GM12878 (cell line): ENCODE measurements at regions not wholly inside any gene's neighbourhood (a gene's known extent, or its start where the extent isn't known, plus 50 kb on each side); places are given as distances from the start of the nearest gene placed in this dataset.

Experiments
- ATAC-seq: fragments of 200-7000 bp; cut with Tn5 transposase; 3 replicates; pipeline ENCODE4 v1.9.1; 2020; ENCODE audit warnings: mild to moderate bottlenecking, moderate library complexity
- BruUV-seq: library from RNA; stranded (reverse); fragments of 400-500 nt; replicated peaks from 2 replicates; lab custom pipeline; 2021; lab: Mats Ljungman, UMichigan
- CTCF ChIA-PET: fragments of 300-600 bp; sonication (Branson Sonifier 250); formaldehyde crosslinking; extraction: SDS; loops from one replicate; lab custom pipeline; 2021; ENCODE audit warnings: inconsistent platforms; lab: Yijun Ruan, JAX
- POLR2A ChIA-PET: fragments of 350-600 bp; formaldehyde crosslinking; extraction: SDS; loops from one replicate; lab custom pipeline; 2021; ENCODE audit warnings: inconsistent platforms; lab: Charles Lee
- RAD21 ChIA-PET: fragments of 300-600 bp; sonication (Branson Sonifier 250); formaldehyde crosslinking; loops from one replicate; lab custom pipeline; 2023; ENCODE audit warnings: antibody characterized with exemption; ENCODE audit not compliant: unreplicated experiment; lab: Charles Lee
- SMC1A ChIA-PET: fragments of 300-600 bp; sonication (Branson Sonifier 250); formaldehyde crosslinking; loops from one replicate; lab custom pipeline; 2023; ENCODE audit not compliant: unreplicated experiment, uncharacterized antibody; lab: Charles Lee
- DNase-seq: peaks from one replicate; pipeline ENCODE4 v3.0.0-alpha.2; 2011; ENCODE audit warnings: low read depth, low spot score
- FAIRE-seq: peaks from 3 replicates; lab custom pipeline; 2011; peaks lifted over from hg19 to GRCh38; lab: Jason Lieb, UNC
- H2AFZ ChIP-seq: 2 replicates; pipeline ENCODE4 v1.6.0; 2011; ENCODE audit warnings: low read depth, low read length, control low read depth; ENCODE audit not compliant: control insufficient read depth
- H3K27ac ChIP-seq: 2 replicates; pipeline ENCODE4 v1.5.1; 2011; ENCODE audit warnings: control low read depth; ENCODE audit not compliant: control insufficient read depth, insufficient read depth
- H3K27me3 ChIP-seq, 2 experiments: replicated peaks in 1 of 2; 2 replicates each; pipeline versions ENCODE4 v1.6.0 to v1.6.1; 2011; ENCODE audit warnings: low read length in 1 of 2; ENCODE audit not compliant: control insufficient read depth in 2 of 2, insufficient read depth in 2 of 2
- H3K36me3 ChIP-seq, 2 experiments: 2 replicates each; pipeline ENCODE4 v1.5.1; 2011; ENCODE audit warnings: low read length in 1 of 2; ENCODE audit not compliant: control insufficient read depth in 2 of 2, insufficient read depth in 2 of 2
- H3K4me1 ChIP-seq: 2 replicates; pipeline ENCODE4 v1.6.1; 2011; ENCODE audit warnings: mild to moderate bottlenecking, low read length, moderate library complexity, mixed read lengths; ENCODE audit not compliant: control insufficient read depth, insufficient read depth
- H3K4me2 ChIP-seq: 2 replicates; pipeline ENCODE4 v1.6.0; 2011; ENCODE audit warnings: control low read depth; ENCODE audit not compliant: control insufficient read depth, insufficient read depth
- H3K4me3 ChIP-seq: fragments of 200-600 bp; sonication (generic); 2 replicates; pipeline ENCODE4 v1.5.1; 2016
- H3K79me2 ChIP-seq: 2 replicates; pipeline ENCODE4 v1.6.0; 2011; ENCODE audit warnings: low read length; ENCODE audit not compliant: control insufficient read depth, insufficient read depth
- H3K9ac ChIP-seq: 2 replicates; pipeline ENCODE4 v1.8.0; 2011; ENCODE audit warnings: low read length, control low read depth, mixed read lengths; ENCODE audit not compliant: control insufficient read depth, insufficient read depth
- H3K9me3 ChIP-seq: replicated peaks from 3 replicates; pipeline ENCODE4 v1.5.1; 2011; ENCODE audit warnings: mild to moderate bottlenecking, low read length; ENCODE audit not compliant: control insufficient read depth, insufficient read depth
- H4K20me1 ChIP-seq: 2 replicates; pipeline ENCODE4 v1.6.0; 2011; ENCODE audit not compliant: control insufficient read depth, insufficient read depth
- CHD1 ChIP-seq: IDR thresholded peaks from 2 replicates; pipeline ENCODE4 v1.6.1; 2012; ENCODE audit warnings: low read depth, low read length, improper control_type of control experiment
- DPF2 ChIP-seq: fragments of 450-650 bp; IDR thresholded peaks from 2 replicates; pipeline ENCODE4 v1.6.1; 2017; ENCODE audit warnings: mild to moderate bottlenecking
- ETV6 ChIP-seq, 2 experiments: fragments of 450-650 bp in 1 of 2; IDR thresholded peaks in 1 of 2; conservative IDR thresholded peaks in 1 of 2; 2 replicates each; pipeline ENCODE4 v1.6.1; 2014; ENCODE audit warnings: antibody characterized with exemption in 1 of 2, borderline replicate concordance in 1 of 2, low read depth in 1 of 2, mild to moderate bottlenecking in 1 of 2, moderate library complexity in 1 of 2
- FOS ChIP-seq: IDR thresholded peaks from 3 replicates; pipeline ENCODE4 v1.6.1; 2011; ENCODE audit warnings: borderline replicate concordance; ENCODE audit not compliant: insufficient read length; ENCODE audit errors: extremely low read depth
- GATAD2B ChIP-seq: fragments of 450-650 bp; conservative IDR thresholded peaks from 2 replicates; pipeline ENCODE4 v1.6.1; 2017; ENCODE audit warnings: low read depth, mild to moderate bottlenecking, moderate library complexity
- NFYA ChIP-seq: IDR thresholded peaks from 2 replicates; pipeline ENCODE4 v1.6.1; 2011; ENCODE audit warnings: low read depth, mild to moderate bottlenecking, low read length, improper control_type of control experiment, borderline replicate concordance
- NR2C1 ChIP-seq: fragments of 450-650 bp; IDR thresholded peaks from 2 replicates; pipeline ENCODE4 v1.6.1; 2017; ENCODE audit warnings: antibody characterized with exemption, mild to moderate bottlenecking, moderate library complexity
- RUNX3 ChIP-seq: IDR thresholded peaks from 2 replicates; pipeline ENCODE4 v1.6.1; 2012; ENCODE audit warnings: low read length, inconsistent platforms
- SUZ12 ChIP-seq: fragments of 200-600 bp; sonication (generic); IDR thresholded peaks from one replicate; pipeline ENCODE4 v1.6.1; 2018; ENCODE audit warnings: antibody characterized with exemption, mild to moderate bottlenecking; ENCODE audit not compliant: unreplicated experiment
- TBL1XR1 ChIP-seq: IDR thresholded peaks from 2 replicates; pipeline ENCODE4 v1.6.1; 2012; ENCODE audit warnings: low read depth, low read length, improper control_type of control experiment
- ZZZ3 ChIP-seq: IDR thresholded peaks from 2 replicates; pipeline ENCODE4 v1.6.1; 2011; ENCODE audit warnings: low read depth; ENCODE audit not compliant: control insufficient read depth, insufficient read length
- WGBS: methylation state at CpG from one replicate; pipeline ENCODE4 v1.1.6; 2016; ENCODE audit warnings: low lambda C conversion rate; ENCODE audit not compliant: insufficient replicate concordance, insufficient coverage; ENCODE audit errors: missing lambda C conversion rate; 5-methylcytosine and 5-hydroxymethylcytosine counted together
- in situ Hi-C: fragments of 300-500 bp; cut with MboI; formaldehyde crosslinking; loops from 9 replicates; pipeline ENCODE4 v1.14.3; 2018; ENCODE audit warnings: mixed read lengths
- intact Hi-C: fragments of 100-400 bp; cut with micrococcal nuclease; formaldehyde crosslinking; loops from one replicate; pipeline ENCODE4 v1.14.2; 2022; ENCODE audit not compliant: unreplicated experiment
- TF ChIP-seq, protein P1 (sequence below), 3 experiments: IDR thresholded peaks in 2 of 3; conservative IDR thresholded peaks in 1 of 3; 2 replicates each; pipeline ENCODE4 v1.5.1; 2011; ENCODE audit warnings: low read depth in 3 of 3, low read length in 3 of 3, mild to moderate bottlenecking in 3 of 3, control low read depth in 2 of 3, moderate library complexity in 2 of 3, inconsistent platforms in 1 of 3, mixed read lengths in 1 of 3; ENCODE audit not compliant: control insufficient read depth in 2 of 3, insufficient read depth in 1 of 3; ENCODE audit errors: extremely low read depth in 1 of 3
- TF ChIP-seq, protein P2 (sequence below): fragments of 450-650 bp; IDR thresholded peaks from 2 replicates; pipeline ENCODE4 v1.6.1; 2016; ENCODE audit warnings: mild to moderate bottlenecking, moderate library complexity, borderline replicate concordance
- TF ChIP-seq, protein P3 (sequence below): fragments of 450-650 bp; IDR thresholded peaks from 2 replicates; pipeline ENCODE4 v1.6.1; 2017; ENCODE audit warnings: low read depth, mild to moderate bottlenecking, moderate library complexity

DNA sequence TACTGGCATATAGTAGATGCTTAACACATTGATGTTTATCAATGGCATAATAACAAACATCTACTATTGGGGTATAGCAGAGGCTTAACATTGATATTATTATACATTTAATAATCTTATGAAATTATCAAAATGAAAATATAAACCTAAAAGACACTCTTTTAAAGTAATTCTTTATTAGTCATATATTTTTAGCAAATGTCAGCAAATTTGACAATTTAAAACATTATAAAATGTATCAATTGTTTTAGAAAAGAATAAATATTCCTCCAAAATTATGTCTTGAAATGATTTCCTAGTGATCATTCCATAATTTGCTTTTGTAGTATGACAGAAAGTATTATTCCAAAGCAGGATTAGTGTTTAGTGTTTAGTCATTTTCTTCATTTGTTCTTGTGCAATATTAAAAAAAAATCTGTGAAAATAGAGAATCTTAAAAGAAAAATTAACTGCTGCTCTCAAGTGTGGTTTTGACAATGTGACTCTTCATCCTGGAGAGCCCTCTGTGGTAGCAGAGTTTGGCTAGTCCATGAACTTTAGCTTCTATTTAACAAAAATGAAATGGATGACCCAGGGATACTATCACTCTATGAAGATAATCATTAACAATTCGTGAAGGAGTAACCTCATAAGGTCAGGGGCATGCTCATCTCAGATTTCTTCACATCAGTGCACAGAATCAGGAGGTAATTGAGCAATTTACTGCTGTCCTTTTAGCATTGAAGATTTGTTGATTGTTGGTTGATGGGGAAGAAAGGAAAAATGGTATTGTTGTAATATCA, 1018.5 kb downstream of the LRFN5 start:
- in situ Hi-C loops (no loop called here), intact Hi-C loops (no loop called here)
- no peak overlapping the region for H3K27ac ChIP-seq
- H3K9ac ChIP-seq: no peak overlapping the region
- no peak overlapping the region for H3K4me2 ChIP-seq
- DNase-seq: no peak
- no peaks in the 10 kb centered on the region for H4K20me1 ChIP-seq
- TF ChIP-seq CHD1 (no peak), RUNX3 (no peak), SUZ12 (no peak), FOS (no peak), ETV6 (conservative IDR thresholded peaks at IDR 0.05 in 1 of 2, IDR thresholded peaks at IDR 0.05 in 1 of 2; ENCODE audit: borderline replicate concordance in 1 of 2, low read depth in 1 of 2) (no peak), NR2C1 (no peak), ZZZ3 (no peak), NFYA (no peak), DPF2 (no peak), TBL1XR1 (no peak), GATAD2B (no peak)
- TF ChIP-seq, protein P1, sequence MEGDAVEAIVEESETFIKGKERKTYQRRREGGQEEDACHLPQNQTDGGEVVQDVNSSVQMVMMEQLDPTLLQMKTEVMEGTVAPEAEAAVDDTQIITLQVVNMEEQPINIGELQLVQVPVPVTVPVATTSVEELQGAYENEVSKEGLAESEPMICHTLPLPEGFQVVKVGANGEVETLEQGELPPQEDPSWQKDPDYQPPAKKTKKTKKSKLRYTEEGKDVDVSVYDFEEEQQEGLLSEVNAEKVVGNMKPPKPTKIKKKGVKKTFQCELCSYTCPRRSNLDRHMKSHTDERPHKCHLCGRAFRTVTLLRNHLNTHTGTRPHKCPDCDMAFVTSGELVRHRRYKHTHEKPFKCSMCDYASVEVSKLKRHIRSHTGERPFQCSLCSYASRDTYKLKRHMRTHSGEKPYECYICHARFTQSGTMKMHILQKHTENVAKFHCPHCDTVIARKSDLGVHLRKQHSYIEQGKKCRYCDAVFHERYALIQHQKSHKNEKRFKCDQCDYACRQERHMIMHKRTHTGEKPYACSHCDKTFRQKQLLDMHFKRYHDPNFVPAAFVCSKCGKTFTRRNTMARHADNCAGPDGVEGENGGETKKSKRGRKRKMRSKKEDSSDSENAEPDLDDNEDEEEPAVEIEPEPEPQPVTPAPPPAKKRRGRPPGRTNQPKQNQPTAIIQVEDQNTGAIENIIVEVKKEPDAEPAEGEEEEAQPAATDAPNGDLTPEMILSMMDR (IDR thresholded peaks at IDR 0.05 in 2 of 3, conservative IDR thresholded peaks at IDR 0.05 in 1 of 3; ENCODE audit: control insufficient read depth in 2 of 3, extremely low read depth in 1 of 3, insufficient read depth in 1 of 3, low read depth in 3 of 3, low read length in 3 of 3): no peak
- TF ChIP-seq, protein P2, sequence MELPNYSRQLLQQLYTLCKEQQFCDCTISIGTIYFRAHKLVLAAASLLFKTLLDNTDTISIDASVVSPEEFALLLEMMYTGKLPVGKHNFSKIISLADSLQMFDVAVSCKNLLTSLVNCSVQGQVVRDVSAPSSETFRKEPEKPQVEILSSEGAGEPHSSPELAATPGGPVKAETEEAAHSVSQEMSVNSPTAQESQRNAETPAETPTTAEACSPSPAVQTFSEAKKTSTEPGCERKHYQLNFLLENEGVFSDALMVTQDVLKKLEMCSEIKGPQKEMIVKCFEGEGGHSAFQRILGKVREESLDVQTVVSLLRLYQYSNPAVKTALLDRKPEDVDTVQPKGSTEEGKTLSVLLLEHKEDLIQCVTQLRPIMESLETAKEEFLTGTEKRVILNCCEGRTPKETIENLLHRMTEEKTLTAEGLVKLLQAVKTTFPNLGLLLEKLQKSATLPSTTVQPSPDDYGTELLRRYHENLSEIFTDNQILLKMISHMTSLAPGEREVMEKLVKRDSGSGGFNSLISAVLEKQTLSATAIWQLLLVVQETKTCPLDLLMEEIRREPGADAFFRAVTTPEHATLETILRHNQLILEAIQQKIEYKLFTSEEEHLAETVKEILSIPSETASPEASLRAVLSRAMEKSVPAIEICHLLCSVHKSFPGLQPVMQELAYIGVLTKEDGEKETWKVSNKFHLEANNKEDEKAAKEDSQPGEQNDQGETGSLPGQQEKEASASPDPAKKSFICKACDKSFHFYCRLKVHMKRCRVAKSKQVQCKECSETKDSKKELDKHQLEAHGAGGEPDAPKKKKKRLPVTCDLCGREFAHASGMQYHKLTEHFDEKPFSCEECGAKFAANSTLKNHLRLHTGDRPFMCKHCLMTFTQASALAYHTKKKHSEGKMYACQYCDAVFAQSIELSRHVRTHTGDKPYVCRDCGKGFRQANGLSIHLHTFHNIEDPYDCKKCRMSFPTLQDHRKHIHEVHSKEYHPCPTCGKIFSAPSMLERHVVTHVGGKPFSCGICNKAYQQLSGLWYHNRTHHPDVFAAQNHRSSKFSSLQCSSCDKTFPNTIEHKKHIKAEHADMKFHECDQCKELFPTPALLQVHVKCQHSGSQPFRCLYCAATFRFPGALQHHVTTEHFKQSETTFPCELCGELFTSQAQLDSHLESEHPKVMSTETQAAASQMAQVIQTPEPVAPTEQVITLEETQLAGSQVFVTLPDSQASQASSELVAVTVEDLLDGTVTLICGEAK: no peak
- TF ChIP-seq, protein P3, sequence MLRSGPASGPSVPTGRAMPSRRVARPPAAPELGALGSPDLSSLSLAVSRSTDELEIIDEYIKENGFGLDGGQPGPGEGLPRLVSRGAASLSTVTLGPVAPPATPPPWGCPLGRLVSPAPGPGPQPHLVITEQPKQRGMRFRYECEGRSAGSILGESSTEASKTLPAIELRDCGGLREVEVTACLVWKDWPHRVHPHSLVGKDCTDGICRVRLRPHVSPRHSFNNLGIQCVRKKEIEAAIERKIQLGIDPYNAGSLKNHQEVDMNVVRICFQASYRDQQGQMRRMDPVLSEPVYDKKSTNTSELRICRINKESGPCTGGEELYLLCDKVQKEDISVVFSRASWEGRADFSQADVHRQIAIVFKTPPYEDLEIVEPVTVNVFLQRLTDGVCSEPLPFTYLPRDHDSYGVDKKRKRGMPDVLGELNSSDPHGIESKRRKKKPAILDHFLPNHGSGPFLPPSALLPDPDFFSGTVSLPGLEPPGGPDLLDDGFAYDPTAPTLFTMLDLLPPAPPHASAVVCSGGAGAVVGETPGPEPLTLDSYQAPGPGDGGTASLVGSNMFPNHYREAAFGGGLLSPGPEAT: no peak
- H2AFZ ChIP-seq: no peak overlapping the region
- H3K36me3 ChIP-seq: no peaks in the 10 kb centered on the region
- ChIA-PET POLR2A (no interaction called here), RAD21 (no interaction called here), SMC1A (no interaction called here), CTCF (interaction anchor here (0.7 kb wide), 1 partner anchor 699 kb away, joined by 3 read pairs; no protein-coding TSS in a partner anchor)
- 0% methylated on average over 1 of the region's 1 CpG for WGBS
- H3K79me2 ChIP-seq: no peaks in the 10 kb centered on the region
- no peak overlapping the region for H3K4me3 ChIP-seq
- no peak for FAIRE-seq
- ATAC-seq: no peak
- H3K27me3 ChIP-seq: no peaks in the 10 kb centered on the region
- no peaks in the 10 kb centered on the region for H3K4me1 ChIP-seq
- no peaks in the 10 kb centered on the region for H3K9me3 ChIP-seq
- BruUV-seq: no TSS peak
